Right renal pelvis (tissue), 4 donors: ENCODE measurements at regions not wholly inside any gene's neighbourhood (a gene's known extent, or its start where the extent isn't known, plus 50 kb on each side); places are given as distances from the start of the nearest gene placed in this dataset.

Experiments
- DNase-seq, 4 donors: peaks; one replicate each; pipeline ENCODE4 v3.0.0-alpha.2; 2013; ENCODE audit warnings: low read depth in 4 of 4, low spot score in 3 of 4, missing footprints in 1 of 4

GRCh38 chr2:12424219-12424618 lies 292.5 kb upstream of the TRIB2 start:
- DNase-seq: no peak

GRCh38 chr2:12424809-12425208 lies 291.9 kb upstream of the TRIB2 start:
- DNase-seq: no peak

GRCh38 chr2:12428324-12428723 lies 288.4 kb upstream of the TRIB2 start:
- no peak for DNase-seq

GRCh38 chr2:12428786-12429185 lies 287.9 kb upstream of the TRIB2 start:
- no peak for DNase-seq

- no peak for DNase-seq
These were observed 286.8 kb upstream of the TRIB2 start for GRCh38 chr2:12429779-12430406.

GRCh38 chr2:12430407-12431133 lies 286.2 kb upstream of the TRIB2 start:
- DNase-seq: no peak

GRCh38 chr2:12432985-12433625 lies 283.6 kb upstream of the TRIB2 start:
- no peak for DNase-seq

- DNase-seq: no peak
These were observed 283.1 kb upstream of the TRIB2 start for GRCh38 chr2:12433626-12433990.

GRCh38 chr2:12434630-12435098 lies 282.1 kb upstream of the TRIB2 start:
- no peak for DNase-seq

GRCh38 chr2:12435430-12436222 lies 281.1 kb upstream of the TRIB2 start:
- no peak for DNase-seq

- no peak for DNase-seq
These were observed 280.3 kb upstream of the TRIB2 start for GRCh38 chr2:12436483-12436882.

- no peak for DNase-seq
These were observed 279.7 kb upstream of the TRIB2 start for GRCh38 chr2:12436935-12437561.

- no peak for DNase-seq
These were observed 276.0 kb upstream of the TRIB2 start for GRCh38 chr2:12440731-12441130.

- DNase-seq: no peak
These were observed 274.8 kb upstream of the TRIB2 start for GRCh38 chr2:12441750-12442475.

- no peak for DNase-seq
These were observed 274.3 kb upstream of the TRIB2 start for GRCh38 chr2:12442476-12442847.

- DNase-seq: no peak
These were observed 267.8 kb upstream of the TRIB2 start for GRCh38 chr2:12448846-12449505.

- no peak for DNase-seq
These were observed 265.0 kb upstream of the TRIB2 start for GRCh38 chr2:12451726-12452125.

- no peak for DNase-seq
These were observed 264.6 kb upstream of the TRIB2 start for GRCh38 chr2:12452185-12452584.

- no peak for DNase-seq
These were observed 263.0 kb upstream of the TRIB2 start for GRCh38 chr2:12453731-12454130.

GRCh38 chr2:12455661-12456060 lies 261.1 kb upstream of the TRIB2 start:
- DNase-seq: no peak
